ENCODE measurements at regions not wholly inside any gene's neighbourhood (a gene's known extent, or its start where the extent isn't known, plus 50 kb on each side); places are given as distances from the start of the nearest gene placed in this dataset.
"Not testable (repeated sequence)": the region's sequence is repeated elsewhere in the genome, so short reads cannot be mapped to it uniquely, and the experiment has no call there.

- TF ChIP-seq, protein P1, sequence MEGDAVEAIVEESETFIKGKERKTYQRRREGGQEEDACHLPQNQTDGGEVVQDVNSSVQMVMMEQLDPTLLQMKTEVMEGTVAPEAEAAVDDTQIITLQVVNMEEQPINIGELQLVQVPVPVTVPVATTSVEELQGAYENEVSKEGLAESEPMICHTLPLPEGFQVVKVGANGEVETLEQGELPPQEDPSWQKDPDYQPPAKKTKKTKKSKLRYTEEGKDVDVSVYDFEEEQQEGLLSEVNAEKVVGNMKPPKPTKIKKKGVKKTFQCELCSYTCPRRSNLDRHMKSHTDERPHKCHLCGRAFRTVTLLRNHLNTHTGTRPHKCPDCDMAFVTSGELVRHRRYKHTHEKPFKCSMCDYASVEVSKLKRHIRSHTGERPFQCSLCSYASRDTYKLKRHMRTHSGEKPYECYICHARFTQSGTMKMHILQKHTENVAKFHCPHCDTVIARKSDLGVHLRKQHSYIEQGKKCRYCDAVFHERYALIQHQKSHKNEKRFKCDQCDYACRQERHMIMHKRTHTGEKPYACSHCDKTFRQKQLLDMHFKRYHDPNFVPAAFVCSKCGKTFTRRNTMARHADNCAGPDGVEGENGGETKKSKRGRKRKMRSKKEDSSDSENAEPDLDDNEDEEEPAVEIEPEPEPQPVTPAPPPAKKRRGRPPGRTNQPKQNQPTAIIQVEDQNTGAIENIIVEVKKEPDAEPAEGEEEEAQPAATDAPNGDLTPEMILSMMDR (IDR thresholded peaks at IDR 0.05; ENCODE audit: low read depth, low read length) = not testable (repeated sequence)
- not testable (repeated sequence) for TF ChIP-seq POLR2A (IDR thresholded peaks at IDR 0.05; ENCODE audit: extremely low read depth, insufficient read length); MYC (IDR thresholded peaks at IDR 0.05; ENCODE audit: low read depth, low read length)
Observed at GRCh38 chr6:26795474-26796307, 136.1 kb upstream of the ZNF322 start.

Measured in NB4 (cell line).